ENCODE measurements at regions not wholly inside any gene's neighbourhood (a gene's known extent, or its start where the extent isn't known, plus 50 kb on each side); places are given as distances from the start of the nearest gene placed in this dataset.

DNA sequence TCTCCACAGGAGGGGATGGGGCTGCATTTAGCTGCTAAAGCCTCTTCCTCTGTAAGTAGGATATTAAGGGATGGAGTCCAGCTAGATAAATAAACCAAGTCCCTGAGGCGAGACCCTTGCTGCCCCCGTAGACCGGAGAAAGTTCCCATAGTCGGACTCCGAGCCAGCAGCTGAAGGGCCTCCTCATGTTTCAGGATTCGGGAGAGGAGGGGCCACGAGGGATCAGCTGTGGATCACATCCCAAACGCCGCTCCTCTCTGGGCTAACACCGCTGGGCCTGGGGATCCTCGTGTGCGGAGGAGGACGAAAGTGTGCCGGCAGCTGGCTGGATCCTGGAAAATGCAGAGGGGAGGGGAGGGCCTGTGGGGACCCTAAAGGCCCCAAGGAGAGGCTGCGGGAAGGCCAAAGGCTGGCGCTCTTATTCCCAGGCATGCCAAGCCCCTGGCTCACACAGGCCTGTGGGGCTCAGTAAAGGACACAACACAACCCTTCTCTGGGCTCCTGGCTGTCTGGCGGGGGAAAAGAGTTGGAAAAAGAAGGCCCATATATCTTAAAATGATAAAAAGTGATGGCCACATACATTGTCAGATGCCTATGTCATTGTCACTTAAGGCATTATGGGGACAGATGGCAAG is 82.5 kb upstream of the TMEM72 start:
- no peak for DNase-seq

- DNase-seq: no peak
These were observed 81.7 kb upstream of the TMEM72 start for GRCh38 chr10:44829426-44829825.

DNA sequence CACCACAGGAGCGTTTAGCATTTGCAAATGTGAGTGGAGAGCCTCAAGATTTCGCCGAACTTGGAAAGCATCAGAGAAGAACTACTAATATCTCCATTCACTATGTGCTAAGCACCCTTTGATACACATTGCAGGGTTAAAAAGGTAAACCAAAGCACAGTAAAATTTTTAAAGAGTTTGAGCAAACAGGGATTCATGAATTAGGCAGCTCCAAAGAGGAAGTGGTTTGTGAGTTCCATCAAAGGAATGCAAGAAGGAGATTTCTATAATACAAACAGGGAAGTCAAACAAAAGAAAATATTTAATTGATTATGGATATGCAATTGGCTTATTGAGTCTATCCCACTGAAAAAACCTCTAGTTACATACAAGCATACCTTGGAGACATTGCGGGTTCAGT is 81.1 kb upstream of the TMEM72 start:
- DNase-seq: no peak

DNA sequence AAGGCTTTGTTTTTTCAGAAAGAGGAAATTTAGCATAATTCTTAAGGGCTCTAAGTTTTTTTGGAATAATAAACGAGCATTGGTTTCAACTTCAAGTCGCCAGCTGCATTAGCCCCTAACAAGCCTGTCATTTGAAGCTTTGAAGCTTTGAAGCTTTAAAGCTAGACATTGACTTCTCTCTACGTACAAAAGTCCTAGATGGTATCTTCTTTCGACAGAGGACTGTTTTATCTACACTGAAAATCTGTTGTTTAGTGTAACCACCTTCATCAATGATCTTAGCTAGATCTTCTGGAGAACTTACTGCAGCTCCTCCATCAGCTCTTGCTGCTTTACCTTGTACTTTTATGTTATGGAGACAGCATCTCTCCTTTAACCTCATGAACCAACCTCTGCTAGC is 79.6 kb upstream of the TMEM72 start:
- no peak for DNase-seq

GRCh38 chr10:44832595-44833390 is 78.3 kb upstream of the TMEM72 start:
- DNase-seq: no peak

- DNase-seq: no peak
These were observed 77.0 kb upstream of the TMEM72 start for GRCh38 chr10:44834131-44834530.

GRCh38 chr10:44835300-44835699 is 75.8 kb upstream of the TMEM72 start:
- no peak for DNase-seq

GRCh38 chr10:44843484-44843883 is 67.7 kb upstream of the TMEM72 start:
- DNase-seq: no peak

DNA sequence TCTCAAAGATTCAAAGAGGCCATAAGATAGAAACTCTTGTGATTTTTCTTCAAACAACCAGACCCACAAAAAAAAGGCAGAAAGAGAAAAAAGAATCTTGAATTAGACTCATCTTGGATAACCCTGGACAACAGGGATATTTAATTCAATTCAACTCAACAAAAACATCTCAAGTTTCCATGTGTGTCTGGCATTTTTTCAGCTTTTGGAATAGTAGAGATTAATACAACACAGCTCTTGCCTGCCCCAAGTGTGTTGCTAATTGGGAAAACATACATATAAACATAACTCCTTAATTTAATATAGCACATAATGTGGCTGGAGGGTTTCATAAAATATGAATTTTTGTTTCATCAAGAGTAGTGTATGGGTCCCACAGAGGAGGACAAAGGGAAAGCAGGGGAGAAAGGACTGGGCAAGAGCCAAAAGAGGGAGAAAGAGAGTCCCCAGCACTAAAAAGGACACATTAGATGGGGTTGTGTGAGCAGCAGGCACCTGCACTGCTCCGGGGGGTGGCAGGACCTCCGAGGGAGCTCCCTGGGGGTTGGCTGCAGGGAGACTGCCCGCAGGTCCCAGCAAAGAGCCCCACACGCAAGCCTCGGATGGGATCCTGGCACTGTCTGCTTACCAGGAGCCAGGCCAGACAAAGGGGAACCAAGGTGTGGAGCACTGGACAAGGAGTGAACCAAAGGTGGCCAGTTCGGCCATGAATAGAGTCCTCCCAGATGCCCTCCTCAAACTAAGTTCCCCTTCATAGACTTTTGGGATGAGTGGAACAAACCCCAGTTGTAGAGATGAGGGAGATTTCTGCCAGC is 65.6 kb upstream of the TMEM72 start:
- no peak for DNase-seq

DNA sequence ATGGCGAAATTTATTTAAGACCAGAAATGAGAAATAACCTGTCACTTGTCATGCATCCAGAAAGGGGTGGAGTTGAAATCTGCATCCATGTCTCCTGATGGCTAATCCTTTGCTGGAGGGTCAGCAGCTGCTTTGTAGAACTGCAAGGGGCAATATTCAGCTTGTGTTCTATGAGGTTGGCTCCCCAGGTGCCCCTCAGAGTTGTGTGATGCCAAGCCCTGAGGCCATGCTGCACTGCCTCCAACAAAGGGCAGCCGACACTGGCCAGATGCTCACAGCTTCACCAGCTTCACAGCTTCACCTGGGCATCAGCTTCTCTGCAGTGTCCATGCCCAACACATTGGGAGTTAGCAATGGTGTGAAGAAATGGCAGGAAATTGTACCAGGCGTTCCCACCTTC is 64.0 kb upstream of the TMEM72 start:
- DNase-seq: no peak

DNA sequence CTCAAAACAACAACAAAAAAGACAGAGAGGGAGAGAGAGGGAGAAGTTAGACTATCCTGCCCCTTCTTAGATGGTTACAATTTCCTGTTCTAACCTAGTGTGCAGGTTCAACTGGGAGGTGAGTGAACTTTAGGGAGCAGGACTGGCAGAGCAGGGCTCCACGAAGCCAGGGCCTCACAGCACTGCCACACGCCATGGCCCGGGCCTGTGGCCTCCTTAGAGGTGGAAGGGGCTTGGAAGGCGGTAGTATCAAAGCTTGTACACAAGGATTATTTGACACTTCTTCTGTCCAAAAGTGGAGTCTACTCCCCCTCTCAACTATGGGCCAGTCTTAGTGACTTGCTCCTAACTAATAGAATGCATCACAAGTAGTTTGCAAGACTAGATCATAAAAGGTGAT is 62.9 kb upstream of the TMEM72 start:
- DNase-seq: no peak

GRCh38 chr10:44849936-44850335 is 61.2 kb upstream of the TMEM72 start:
- DNase-seq: no peak

GRCh38 chr10:44850356-44850934 is 60.7 kb upstream of the TMEM72 start:
- DNase-seq: no peak

DNA sequence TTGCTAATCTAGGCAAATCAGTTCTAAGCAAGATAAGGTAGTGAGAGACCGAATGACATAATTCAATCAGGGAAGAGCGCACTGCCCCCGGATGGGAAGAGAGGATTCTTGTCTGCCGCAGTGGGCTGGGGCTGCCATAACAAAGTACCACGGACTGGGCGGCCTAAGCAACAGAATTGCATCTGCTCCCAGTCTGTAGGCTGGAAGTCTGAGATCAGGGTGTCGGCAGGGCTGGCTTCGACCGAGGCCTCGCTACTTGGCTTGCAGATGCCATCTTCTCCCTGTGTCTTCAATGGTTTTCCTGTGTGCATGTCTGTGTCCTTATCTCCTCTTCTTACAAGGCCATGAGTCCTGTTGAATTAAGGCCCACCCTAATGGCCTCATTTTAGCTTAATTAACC is 59.7 kb upstream of the TMEM72 start:
- DNase-seq: no peak

DNA sequence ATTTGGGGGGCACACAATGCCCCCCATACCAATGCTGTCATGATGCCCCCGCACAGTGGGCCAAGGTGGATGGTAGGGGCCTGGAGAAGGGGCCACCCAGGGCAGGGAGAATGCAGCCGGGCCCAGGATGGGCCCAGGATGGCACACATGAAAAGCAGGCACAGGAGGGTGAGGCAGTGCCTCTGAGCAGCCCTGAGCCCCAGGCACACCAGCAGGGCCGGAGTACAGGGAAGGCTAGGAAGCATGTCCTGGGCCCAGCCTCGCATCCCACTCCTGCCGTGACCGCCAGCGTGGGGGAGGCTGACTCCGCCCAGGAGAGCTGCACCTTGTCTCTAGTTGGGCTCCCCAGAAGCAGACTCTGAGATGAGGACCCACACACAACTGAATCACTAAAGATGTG is 59.3 kb upstream of the TMEM72 start:
- DNase-seq: no peak

DNA sequence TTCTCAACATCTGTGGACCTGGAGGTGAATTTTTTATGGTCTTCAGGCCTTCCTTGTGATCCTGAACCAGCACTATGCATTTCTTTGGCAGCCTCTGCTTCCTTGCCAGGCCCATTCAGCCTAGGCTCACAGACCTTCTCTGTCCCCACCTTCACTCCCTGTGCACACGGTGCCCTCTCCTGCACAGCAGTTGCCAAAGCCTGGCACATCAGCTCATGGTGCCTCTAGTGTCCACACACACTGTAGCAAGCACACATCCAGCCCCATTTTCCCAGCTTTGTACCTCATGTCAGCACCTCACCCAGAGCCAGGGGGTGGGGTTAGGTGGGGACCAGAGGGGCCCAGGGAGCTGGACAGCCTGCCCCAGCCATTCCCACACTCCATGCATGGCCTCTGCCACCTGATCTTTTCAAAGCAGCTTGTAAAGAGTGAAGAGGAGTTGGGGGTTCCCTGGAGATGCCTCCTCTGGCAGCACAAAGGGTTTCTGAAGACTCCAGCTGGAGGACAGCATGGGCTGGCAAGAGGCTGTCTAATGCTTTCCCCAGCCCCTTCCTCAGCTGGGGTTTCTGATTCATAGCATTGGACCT is 57.9 kb upstream of the TMEM72 start:
- no peak for DNase-seq

DNA sequence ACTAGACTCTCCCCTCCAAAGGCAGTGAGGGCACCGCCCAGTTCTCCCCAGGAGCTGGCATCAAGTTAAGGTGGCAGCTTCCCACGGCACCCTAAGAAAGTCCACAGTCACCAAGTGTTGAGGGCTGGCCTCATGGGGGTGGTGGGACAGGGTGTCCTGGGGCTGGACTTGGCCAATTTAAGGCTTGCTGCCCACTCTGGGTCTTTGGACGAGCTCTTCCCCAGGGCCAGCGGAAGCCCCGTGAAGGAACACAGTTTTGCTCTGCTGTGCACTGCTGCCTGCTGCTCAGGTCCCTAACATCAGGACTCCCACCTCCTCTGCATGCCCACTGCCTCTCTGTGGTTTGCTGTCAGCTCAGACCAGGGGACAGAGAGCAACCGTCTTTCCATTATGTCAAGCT is 57.3 kb upstream of the TMEM72 start:
- DNase-seq: no peak

- no peak for DNase-seq
These were observed 56.3 kb upstream of the TMEM72 start for GRCh38 chr10:44854693-44855350.

GRCh38 chr10:44856696-44857095 is 54.4 kb upstream of the TMEM72 start:
- no peak for DNase-seq

GRCh38 chr10:44857363-44858016 is 53.6 kb upstream of the TMEM72 start:
- peak in 3 of 4 experiments; percentile 16 to 47 (median 21) for DNase-seq

- DNase-seq: no peak
These were observed 53.1 kb upstream of the TMEM72 start for GRCh38 chr10:44858017-44858371.

- no peak for DNase-seq
These were observed 52.1 kb upstream of the TMEM72 start for GRCh38 chr10:44858988-44859387.

Measured in activated naive CD4-positive, alpha-beta T cell (primary cell).